GM12872 (cell line): ENCODE measurements at regions not wholly inside any gene's neighbourhood (a gene's known extent, or its start where the extent isn't known, plus 50 kb on each side); places are given as distances from the start of the nearest gene placed in this dataset.

ENCODE experiments used
- TF ChIP-seq, protein P1 (sequence below): IDR thresholded peaks from 3 replicates; pipeline ENCODE4 v1.5.1; 2011; ENCODE audit warnings: low read depth, mild to moderate bottlenecking, low read length, moderate library complexity; ENCODE audit not compliant: insufficient read depth

DNA sequence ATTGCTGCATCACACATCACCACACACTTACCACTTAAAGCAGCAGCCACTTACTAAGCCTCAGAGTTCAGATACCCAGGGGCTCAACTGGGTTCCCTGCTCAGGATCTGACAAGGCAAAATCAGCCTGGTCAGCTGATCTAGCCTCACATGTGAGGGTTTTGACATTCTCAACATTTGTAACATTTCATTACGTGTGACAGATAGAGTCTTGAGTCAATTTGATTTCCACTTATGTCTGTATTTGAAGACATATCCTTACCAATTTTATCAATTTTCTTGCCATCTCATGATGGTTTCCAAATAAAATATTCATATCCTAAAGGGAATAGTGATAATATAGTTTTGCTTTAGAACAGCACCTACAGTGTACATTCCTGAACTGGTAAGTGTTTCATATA, 494.7 kb upstream of the PFKP start:
- TF ChIP-seq, protein P1, sequence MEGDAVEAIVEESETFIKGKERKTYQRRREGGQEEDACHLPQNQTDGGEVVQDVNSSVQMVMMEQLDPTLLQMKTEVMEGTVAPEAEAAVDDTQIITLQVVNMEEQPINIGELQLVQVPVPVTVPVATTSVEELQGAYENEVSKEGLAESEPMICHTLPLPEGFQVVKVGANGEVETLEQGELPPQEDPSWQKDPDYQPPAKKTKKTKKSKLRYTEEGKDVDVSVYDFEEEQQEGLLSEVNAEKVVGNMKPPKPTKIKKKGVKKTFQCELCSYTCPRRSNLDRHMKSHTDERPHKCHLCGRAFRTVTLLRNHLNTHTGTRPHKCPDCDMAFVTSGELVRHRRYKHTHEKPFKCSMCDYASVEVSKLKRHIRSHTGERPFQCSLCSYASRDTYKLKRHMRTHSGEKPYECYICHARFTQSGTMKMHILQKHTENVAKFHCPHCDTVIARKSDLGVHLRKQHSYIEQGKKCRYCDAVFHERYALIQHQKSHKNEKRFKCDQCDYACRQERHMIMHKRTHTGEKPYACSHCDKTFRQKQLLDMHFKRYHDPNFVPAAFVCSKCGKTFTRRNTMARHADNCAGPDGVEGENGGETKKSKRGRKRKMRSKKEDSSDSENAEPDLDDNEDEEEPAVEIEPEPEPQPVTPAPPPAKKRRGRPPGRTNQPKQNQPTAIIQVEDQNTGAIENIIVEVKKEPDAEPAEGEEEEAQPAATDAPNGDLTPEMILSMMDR = no peak

DNA sequence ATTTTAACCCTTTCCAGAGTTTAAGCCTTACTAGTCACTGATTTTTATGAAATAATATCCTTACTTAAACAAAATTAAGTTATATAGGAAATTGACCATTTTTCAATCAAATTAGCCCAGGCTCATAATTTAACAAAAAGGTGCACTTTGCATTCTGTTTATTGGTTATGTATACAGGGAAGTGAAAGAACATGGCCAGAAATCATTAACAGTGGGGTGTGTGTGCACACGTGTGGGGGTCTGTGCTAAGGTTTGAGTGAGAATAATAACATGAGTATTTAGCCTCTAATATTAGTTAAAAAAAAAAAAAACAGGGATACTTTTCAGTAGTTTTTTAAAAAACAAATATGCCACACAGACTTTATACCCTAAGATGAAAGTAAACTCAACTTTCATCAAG, 510.5 kb upstream of the PFKP start:
- TF ChIP-seq, protein P1 = no peak

DNA sequence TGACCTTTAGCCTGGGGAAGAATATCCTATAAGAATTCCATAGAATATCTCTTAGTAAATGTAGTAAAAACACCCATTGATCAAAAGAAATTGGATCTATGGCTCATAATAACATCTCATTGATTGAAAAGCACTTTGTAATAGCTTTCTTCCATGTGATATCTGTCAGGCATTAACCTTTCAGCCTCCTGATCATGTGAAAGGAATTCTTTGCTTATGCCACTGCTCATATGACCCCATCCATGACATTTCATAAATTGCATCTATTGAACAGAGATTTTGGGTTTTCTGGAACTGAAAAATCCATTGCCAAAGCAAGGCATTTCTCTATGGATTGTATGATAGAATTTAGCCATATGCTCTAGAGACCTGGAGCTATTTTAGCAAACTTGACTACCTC, 519.3 kb upstream of the PFKP start:
- TF ChIP-seq, protein P1 = no peak

DNA sequence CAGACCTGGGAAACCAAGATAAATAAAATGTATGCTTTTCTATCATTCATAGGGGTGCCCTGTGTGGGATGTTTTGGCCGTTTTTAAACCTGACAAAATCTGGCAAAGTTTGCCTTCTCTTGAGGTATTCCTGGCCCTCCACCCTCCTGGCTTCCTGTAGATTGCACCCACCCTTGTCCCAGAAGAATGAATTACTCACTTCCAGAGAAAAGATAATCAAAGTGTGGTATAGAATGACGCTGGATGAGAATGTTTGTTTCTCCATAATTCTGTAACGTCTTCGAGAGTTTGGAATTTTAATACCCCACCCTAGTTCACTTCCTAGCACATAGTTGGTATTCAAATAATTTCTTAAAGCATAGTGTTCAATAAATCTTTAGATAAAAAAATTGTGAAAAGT, 519.7 kb upstream of the PFKP start:
- TF ChIP-seq, protein P1 = no peak

DNA sequence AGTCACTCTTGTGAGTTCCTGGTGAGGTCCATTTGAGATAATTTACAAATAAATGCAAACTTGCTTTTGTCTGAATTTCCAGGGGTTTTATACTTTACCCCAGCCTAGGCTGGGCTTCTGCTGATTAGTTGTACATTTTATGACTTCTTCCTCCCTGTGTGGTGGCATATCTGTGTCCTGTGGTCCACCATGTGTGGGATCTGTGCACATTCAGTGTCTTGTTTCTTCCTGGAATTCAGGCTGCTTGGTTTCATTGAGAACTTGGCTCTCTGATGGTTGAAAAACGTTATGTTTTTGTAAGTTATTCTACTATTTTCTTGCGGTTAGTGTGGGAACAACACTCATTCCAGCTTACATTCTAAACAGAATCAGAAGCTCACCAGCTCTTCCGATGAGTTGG, 523.4 kb upstream of the PFKP start:
- TF ChIP-seq, protein P1 = no peak

DNA sequence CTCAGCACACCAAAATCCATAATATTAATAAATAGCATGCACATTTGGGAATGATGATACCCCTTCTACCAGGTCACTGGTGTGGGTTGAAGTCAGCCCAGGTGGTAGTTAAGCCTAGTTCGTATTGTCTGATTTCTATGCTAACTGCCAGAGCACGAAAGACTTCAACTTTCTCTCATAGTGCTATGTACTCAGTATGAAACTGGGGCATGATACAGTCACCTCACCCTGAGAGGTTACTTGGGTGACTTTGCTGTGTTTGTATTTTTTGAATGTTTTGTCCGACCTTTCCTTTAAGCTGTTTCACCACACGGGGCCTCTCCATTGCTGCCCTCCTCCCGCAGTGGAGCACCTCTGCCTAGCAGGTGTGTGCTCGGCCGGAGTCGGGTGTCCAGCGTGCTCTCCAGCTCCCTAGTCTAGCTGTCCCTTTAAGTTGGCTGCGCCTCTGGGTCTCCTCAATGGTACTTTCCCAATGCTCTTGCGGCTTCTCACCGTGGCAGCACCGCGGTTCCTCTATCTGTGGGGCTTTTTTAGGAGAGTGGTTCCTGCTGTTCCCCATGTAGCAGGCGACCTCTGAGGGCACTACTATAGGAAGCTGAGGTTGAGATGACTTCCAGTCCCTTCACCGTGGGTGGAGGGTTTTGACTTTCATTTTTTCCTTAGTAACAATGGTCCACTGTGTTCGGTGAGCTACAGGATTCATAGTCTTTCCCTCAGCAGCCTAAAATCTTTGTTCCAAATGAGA, 524.0 kb upstream of the PFKP start:
- TF ChIP-seq, protein P1 = no peak

DNA sequence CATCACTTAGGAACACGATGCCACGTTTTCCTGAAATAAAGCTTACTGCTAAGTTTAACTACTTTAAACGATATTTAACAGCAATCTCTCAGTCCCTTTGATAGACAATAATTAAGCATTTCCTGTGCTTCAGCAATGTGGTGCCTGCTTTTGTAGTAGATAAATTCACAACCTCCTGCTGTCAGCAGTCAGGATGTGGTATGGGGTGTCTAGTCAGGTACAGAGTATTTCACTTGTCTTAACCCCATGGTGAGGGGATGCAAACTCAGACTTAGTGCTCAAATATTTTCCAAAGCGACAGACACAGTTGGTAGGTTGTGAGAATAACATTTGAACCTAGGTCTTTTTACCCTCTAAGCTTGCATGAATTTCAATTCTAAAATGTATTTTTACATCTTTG, 526.2 kb upstream of the PFKP start:
- TF ChIP-seq, protein P1 = no peak
